Breast epithelium (tissue), 3 donors: ENCODE measurements at regions not wholly inside any gene's neighbourhood (a gene's known extent, or its start where the extent isn't known, plus 50 kb on each side); places are given as distances from the start of the nearest gene placed in this dataset.

Experiments
- CTCF ChIP-seq, 3 donors: fragments of 450-650 bp; IDR thresholded peaks; one replicate each; pipeline ENCODE4 v1.5.1; 2016 to 2017; ENCODE audit warnings: antibody characterized with exemption in 3 of 3, mild to moderate bottlenecking in 3 of 3, moderate library complexity in 3 of 3
- POLR2A ChIP-seq: fragments of 450-650 bp; IDR thresholded peaks from one replicate; pipeline ENCODE4 v1.6.1; 2016; ENCODE audit warnings: antibody characterized with exemption, mild to moderate bottlenecking, moderate library complexity
- POLR2AphosphoS5 ChIP-seq, 3 donors: sonication (generic); formaldehyde crosslinking; IDR thresholded peaks; one replicate each; pipeline ENCODE4 v1.6.1; 2017; ENCODE audit warnings: antibody characterized with exemption in 3 of 3

DNA sequence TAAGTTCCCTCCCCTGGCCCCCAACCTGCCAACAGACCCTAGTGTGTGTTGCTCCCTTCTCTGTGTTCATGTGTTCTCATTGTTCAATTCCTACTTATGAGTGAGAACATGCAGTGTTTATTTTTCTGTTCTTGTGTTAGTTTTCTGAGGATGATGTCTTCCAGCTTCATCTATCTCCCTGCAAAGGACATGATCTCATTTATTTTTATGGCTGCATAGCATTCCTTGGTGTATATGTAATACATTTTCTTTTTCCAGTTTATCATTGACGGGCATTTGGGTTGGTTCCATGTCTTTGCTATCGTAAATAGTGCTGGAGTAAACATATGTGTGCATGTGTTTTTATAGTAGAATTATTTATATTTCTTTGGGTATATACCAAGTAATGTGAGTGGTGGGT is 602.2 kb downstream of the DSC3 start:
- TF ChIP-seq CTCF (IDR thresholded peaks at IDR 0.05) = no peak
- TF ChIP-seq POLR2A = no peak
- no peak for TF ChIP-seq POLR2AphosphoS5 (IDR thresholded peaks at IDR 0.05)
